GM18858 (cell line): ENCODE measurements at regions not wholly inside any gene's neighbourhood (a gene's known extent, or its start where the extent isn't known, plus 50 kb on each side); places are given as distances from the start of the nearest gene placed in this dataset.
"Not testable (repeated sequence)": the region's sequence is repeated elsewhere in the genome, so short reads cannot be mapped to it uniquely, and the experiment has no call there.

ENCODE experiments used
- ATAC-seq: cut with Tn5 transposase; IDR thresholded peaks from one replicate; pipeline ENCODE4 v1.9.1; 2021; ENCODE audit not compliant: unreplicated experiment

GRCh38 chr2:109049022-109049421 lies 60.0 kb upstream of the EDAR start:
- ATAC-seq, result no peak

GRCh38 chr2:109048163-109048562 lies 59.1 kb upstream of the EDAR start:
- ATAC-seq, result no peak

GRCh38 chr2:109047569-109047968 lies 58.5 kb upstream of the EDAR start:
- ATAC-seq, result not testable (repeated sequence)

- peak; percentile 89 for ATAC-seq
These were observed 58.0 kb upstream of the EDAR start for GRCh38 chr2:109046925-109047508.

GRCh38 chr2:109045505-109045904 lies 56.5 kb upstream of the EDAR start:
- ATAC-seq, result no peak

GRCh38 chr2:109038992-109039391 lies 50.0 kb upstream of the EDAR start:
- no peak for ATAC-seq
